ENCODE measurements at regions not wholly inside any gene's neighbourhood (a gene's known extent, or its start where the extent isn't known, plus 50 kb on each side); places are given as distances from the start of the nearest gene placed in this dataset.

GRCh38 chr5:53355931-53356330 is 124.5 kb upstream of the FST start:
- Histone ChIP-seq H3K27ac (peak overlapping the region; percentile 36 to 47), H3K4me3 (no peak overlapping the region), H3K27me3 (no peaks in the 10 kb centered on the region), H3K36me3 (no peaks in the 10 kb centered on the region), H3K4me1 (peaks cover 0 to 12% of the 10 kb centered on the region in 2 donors), H3K9me3 (no peaks in the 10 kb centered on the region)
- intact Hi-C loops (cut with DNase I): no loop called here
- TF ChIP-seq CTCF (IDR thresholded peaks at IDR 0.05): no peak
- DNase-seq (ENCODE audit: low spot score in 2 of 2): no peak

- intact Hi-C loops (cut with DNase I): no loop called here
- Histone ChIP-seq H3K4me3 (no peak overlapping the region), H3K27me3 (no peaks in the 10 kb centered on the region), H3K27ac (no peak overlapping the region), H3K9me3 (no peaks in the 10 kb centered on the region), H3K36me3 (no peaks in the 10 kb centered on the region), H3K4me1 (peaks cover 0 to 23% of the 10 kb centered on the region in 2 donors)
- TF ChIP-seq CTCF (IDR thresholded peaks at IDR 0.05): no peak
- no peak for DNase-seq (ENCODE audit: low spot score in 2 of 2)
Measured at GRCh38 chr5:53357439-53357838, 123.0 kb upstream of the FST start.

GRCh38 chr5:53358794-53359193 is 121.6 kb upstream of the FST start:
- intact Hi-C loops (cut with DNase I): no loop called here
- Histone ChIP-seq H3K27me3 (no peaks in the 10 kb centered on the region), H3K9me3 (no peaks in the 10 kb centered on the region), H3K4me1 (peaks cover 0 to 26% of the 10 kb centered on the region in 2 donors), H3K27ac (no peak overlapping the region), H3K4me3 (no peak overlapping the region), H3K36me3 (no peaks in the 10 kb centered on the region)
- no peak for DNase-seq (ENCODE audit: low spot score in 2 of 2)
- no peak for TF ChIP-seq CTCF (IDR thresholded peaks at IDR 0.05)

- Histone ChIP-seq H3K27ac (peak overlapping the region; percentile 30 to 32), H3K27me3 (no peaks in the 10 kb centered on the region), H3K4me3 (no peak overlapping the region), H3K9me3 (no peaks in the 10 kb centered on the region), H3K36me3 (no peaks in the 10 kb centered on the region), H3K4me1 (peaks cover 0 to 26% of the 10 kb centered on the region in 2 donors)
- TF ChIP-seq CTCF (IDR thresholded peaks at IDR 0.05): no peak
- intact Hi-C loops (cut with DNase I): loop anchor here (5.0 kb wide), 1 partner anchor 113 kb away; no protein-coding TSS in a partner anchor
- no peak for DNase-seq (ENCODE audit: low spot score in 2 of 2)
Measured at GRCh38 chr5:53359916-53360517, 120.4 kb upstream of the FST start.

GRCh38 chr5:53360811-53361210 is 119.6 kb upstream of the FST start:
- intact Hi-C loops (cut with DNase I): loop anchor here (5.0 kb wide), 1 partner anchor 114 kb away; no protein-coding TSS in a partner anchor
- Histone ChIP-seq H3K27ac (peak overlapping the region in 1 of 2 donors; percentile 33), H3K4me3 (no peak overlapping the region), H3K36me3 (no peaks in the 10 kb centered on the region), H3K4me1 (peaks cover 0 to 22% of the 10 kb centered on the region in 2 donors), H3K27me3 (no peaks in the 10 kb centered on the region), H3K9me3 (no peaks in the 10 kb centered on the region)
- TF ChIP-seq CTCF (IDR thresholded peaks at IDR 0.05): no peak
- DNase-seq (ENCODE audit: low spot score in 2 of 2): no peak
